ENCODE measurements at regions not wholly inside any gene's neighbourhood (a gene's known extent, or its start where the extent isn't known, plus 50 kb on each side); places are given as distances from the start of the nearest gene placed in this dataset.

GRCh38 chr4:14700544-14700943, 301.7 kb upstream of the CPEB2 start:
- Histone ChIP-seq H3K9ac (ENCODE audit: control insufficient read depth, extremely low read depth, insufficient read depth, low read length) (no peak overlapping the region), H3K9me1 (ENCODE audit: control insufficient read depth, extremely low read depth, insufficient read depth, low read length) (no peaks in the 10 kb centered on the region), H2AFZ (ENCODE audit: control insufficient read depth, low read length) (no peak overlapping the region), H3K79me2 (ENCODE audit: control insufficient read depth, insufficient read depth, low read length) (no peaks in the 10 kb centered on the region), H3K4me3 (ENCODE audit: control insufficient read depth in 2 of 3, extremely low read depth in 1 of 3, insufficient read depth in 2 of 3, low read depth in 1 of 3, low read length in 3 of 3) (no peak overlapping the region), H3K27ac (ENCODE audit: control insufficient read depth, insufficient read depth, low read length) (no peak overlapping the region), H4K20me1 (ENCODE audit: control insufficient read depth, extremely low read depth, insufficient read depth, low read length) (no peaks in the 10 kb centered on the region), H3K4me2 (ENCODE audit: control insufficient read depth, extremely low read depth, insufficient read depth, low read depth, low read length) (no peak overlapping the region), H3K36me3 (ENCODE audit: control insufficient read depth in 2 of 2, extremely low read depth in 1 of 2, insufficient read depth in 2 of 2, low read length in 2 of 2) (no peaks in the 10 kb centered on the region), H3K4me1 (ENCODE audit: control insufficient read depth, extremely low read depth, insufficient read depth, low read length) (no peaks in the 10 kb centered on the region), H3K9me3 (ENCODE audit: control insufficient read depth, low read depth, low read length) (no peaks in the 10 kb centered on the region), H3K27me3 (ENCODE audit: control insufficient read depth, extremely low read depth, insufficient read depth, low read length) (no peaks in the 10 kb centered on the region)
- FAIRE-seq (no peak), DNase-seq (ENCODE audit: low read depth, low spot score) (no peak)
- dilution Hi-C loops (cut with MboI; ENCODE audit: extremely low pct_ligation_motif_present, low sequenced_read_pairs): no loop called here
- TF ChIP-seq EZH2 (IDR thresholded peaks at IDR 0.05; ENCODE audit: low read length): no peak

- no peak overlapping the region for H2AFZ ChIP-seq (ENCODE audit: control insufficient read depth, low read length)
- no peak overlapping the region for H3K9ac ChIP-seq (ENCODE audit: control insufficient read depth, extremely low read depth, insufficient read depth, low read length)
- H3K4me3 ChIP-seq (ENCODE audit: control insufficient read depth in 2 of 3, extremely low read depth in 1 of 3, insufficient read depth in 2 of 3, low read depth in 1 of 3, low read length in 3 of 3): no peak overlapping the region
- TF ChIP-seq CTCF (optimal IDR thresholded peaks at IDR 0.05 in 1 of 3, IDR thresholded peaks at IDR 0.05 in 1 of 3, conservative IDR thresholded peaks at IDR 0.05 in 1 of 3; ENCODE audit: extremely low read depth in 1 of 3, insufficient read depth in 2 of 3, low read length in 3 of 3) (no peak), EZH2 (IDR thresholded peaks at IDR 0.05; ENCODE audit: low read length) (no peak)
- no peaks in the 10 kb centered on the region for H3K27me3 ChIP-seq (ENCODE audit: control insufficient read depth, extremely low read depth, insufficient read depth, low read length)
- no peaks in the 10 kb centered on the region for H3K9me3 ChIP-seq (ENCODE audit: control insufficient read depth, low read depth, low read length)
- H3K4me2 ChIP-seq (ENCODE audit: control insufficient read depth, extremely low read depth, insufficient read depth, low read depth, low read length): no peak overlapping the region
- H3K9me1 ChIP-seq (ENCODE audit: control insufficient read depth, extremely low read depth, insufficient read depth, low read length): no peaks in the 10 kb centered on the region
- DNase-seq (ENCODE audit: low read depth, low spot score) (no peak), FAIRE-seq (no peak)
- no peaks in the 10 kb centered on the region for H3K79me2 ChIP-seq (ENCODE audit: control insufficient read depth, insufficient read depth, low read length)
- no peak overlapping the region for H3K27ac ChIP-seq (ENCODE audit: control insufficient read depth, insufficient read depth, low read length)
- no peaks in the 10 kb centered on the region for H4K20me1 ChIP-seq (ENCODE audit: control insufficient read depth, extremely low read depth, insufficient read depth, low read length)
- no peaks in the 10 kb centered on the region for H3K36me3 ChIP-seq (ENCODE audit: control insufficient read depth in 2 of 2, extremely low read depth in 1 of 2, insufficient read depth in 2 of 2, low read length in 2 of 2)
- dilution Hi-C loops (cut with MboI; ENCODE audit: extremely low pct_ligation_motif_present, low sequenced_read_pairs): no loop called here
- H3K4me1 ChIP-seq (ENCODE audit: control insufficient read depth, extremely low read depth, insufficient read depth, low read length): no peaks in the 10 kb centered on the region
Observed at GRCh38 chr4:14701389-14701788, 300.9 kb upstream of the CPEB2 start.

- no peak overlapping the region for H2AFZ ChIP-seq (ENCODE audit: control insufficient read depth, low read length)
Observed at GRCh38 chr4:14701896-14702295, 300.4 kb upstream of the CPEB2 start.

More at GRCh38 chr4:14701896-14702295, 300.4 kb upstream of the CPEB2 start:
- Histone ChIP-seq H3K27me3 (ENCODE audit: control insufficient read depth, extremely low read depth, insufficient read depth, low read length) (no peaks in the 10 kb centered on the region), H3K79me2 (ENCODE audit: control insufficient read depth, insufficient read depth, low read length) (no peaks in the 10 kb centered on the region), H3K9me3 (ENCODE audit: control insufficient read depth, low read depth, low read length) (no peaks in the 10 kb centered on the region), H3K36me3 (ENCODE audit: control insufficient read depth in 2 of 2, extremely low read depth in 1 of 2, insufficient read depth in 2 of 2, low read length in 2 of 2) (no peaks in the 10 kb centered on the region), H3K4me2 (ENCODE audit: control insufficient read depth, extremely low read depth, insufficient read depth, low read depth, low read length) (no peak overlapping the region), H3K9ac (ENCODE audit: control insufficient read depth, extremely low read depth, insufficient read depth, low read length) (no peak overlapping the region), H3K27ac (ENCODE audit: control insufficient read depth, insufficient read depth, low read length) (no peak overlapping the region), H3K4me1 (ENCODE audit: control insufficient read depth, extremely low read depth, insufficient read depth, low read length) (no peaks in the 10 kb centered on the region), H3K9me1 (ENCODE audit: control insufficient read depth, extremely low read depth, insufficient read depth, low read length) (no peaks in the 10 kb centered on the region), H3K4me3 (ENCODE audit: control insufficient read depth in 2 of 3, extremely low read depth in 1 of 3, insufficient read depth in 2 of 3, low read depth in 1 of 3, low read length in 3 of 3) (no peak overlapping the region), H4K20me1 (ENCODE audit: control insufficient read depth, extremely low read depth, insufficient read depth, low read length) (no peaks in the 10 kb centered on the region)
- TF ChIP-seq CTCF (optimal IDR thresholded peaks at IDR 0.05 in 1 of 3, IDR thresholded peaks at IDR 0.05 in 1 of 3, conservative IDR thresholded peaks at IDR 0.05 in 1 of 3; ENCODE audit: extremely low read depth in 1 of 3, insufficient read depth in 2 of 3, low read length in 3 of 3): no peak
- FAIRE-seq (no peak), DNase-seq (ENCODE audit: low read depth, low spot score) (no peak)
- dilution Hi-C loops (cut with MboI; ENCODE audit: extremely low pct_ligation_motif_present, low sequenced_read_pairs): no loop called here
